Ectodermal cell (in vitro differentiated cells): ENCODE measurements at regions not wholly inside any gene's neighbourhood (a gene's known extent, or its start where the extent isn't known, plus 50 kb on each side); places are given as distances from the start of the nearest gene placed in this dataset.
"Not testable (repeated sequence)": the region's sequence is repeated elsewhere in the genome, so short reads cannot be mapped to it uniquely, and the experiment has no call there.

Experiments used
- H3K27ac ChIP-seq: 2 replicates; pipeline ENCODE4 v1.7.0; 2013; ENCODE audit warnings: mild to moderate bottlenecking, low read depth, low read length; ENCODE audit not compliant: insufficient read depth, poor library complexity, severe bottlenecking
- H3K27me3 ChIP-seq: 2 replicates; pipeline ENCODE4 v1.7.0; 2013; ENCODE audit warnings: mild to moderate bottlenecking, low read length; ENCODE audit not compliant: insufficient read depth, control insufficient read depth, poor library complexity, severe bottlenecking
- H3K36me3 ChIP-seq: one replicate; pipeline ENCODE4 v1.7.0; 2013; ENCODE audit warnings: low read length; ENCODE audit not compliant: control insufficient read depth, insufficient read depth
- H3K4me1 ChIP-seq: one replicate; pipeline ENCODE4 v1.7.0; 2013; ENCODE audit warnings: low read length; ENCODE audit not compliant: control insufficient read depth, insufficient read depth
- H3K4me3 ChIP-seq: 2 replicates; pipeline ENCODE4 v1.7.0; 2013; ENCODE audit warnings: low read depth, low read length, control low read depth; ENCODE audit not compliant: insufficient read depth
- H3K9me3 ChIP-seq: 2 replicates; pipeline ENCODE4 v1.7.0; 2013; ENCODE audit warnings: mild to moderate bottlenecking, low read length, moderate library complexity; ENCODE audit not compliant: control insufficient read depth
- WGBS, 2 experiments: methylation state at CpG; one replicate each; pipeline ENCODE4 v1.1.7; 2013; ENCODE audit warnings: missing lambda C conversion rate in 2 of 2; 5-methylcytosine and 5-hydroxymethylcytosine counted together

GRCh38 chr12:67774983-67775587, 126.5 kb downstream of the DYRK2 start:
- WGBS, 2 experiments = 81 to 87% methylated on average over 4 of the region's 4 CpGs
- Histone ChIP-seq H3K27ac (no peak overlapping the region), H3K4me3 (no peak overlapping the region), H3K4me1 (peaks cover 15% of the 10 kb centered on the region), H3K27me3 (no peaks in the 10 kb centered on the region), H3K9me3 (no peaks in the 10 kb centered on the region), H3K36me3 (no peaks in the 10 kb centered on the region)

DNA sequence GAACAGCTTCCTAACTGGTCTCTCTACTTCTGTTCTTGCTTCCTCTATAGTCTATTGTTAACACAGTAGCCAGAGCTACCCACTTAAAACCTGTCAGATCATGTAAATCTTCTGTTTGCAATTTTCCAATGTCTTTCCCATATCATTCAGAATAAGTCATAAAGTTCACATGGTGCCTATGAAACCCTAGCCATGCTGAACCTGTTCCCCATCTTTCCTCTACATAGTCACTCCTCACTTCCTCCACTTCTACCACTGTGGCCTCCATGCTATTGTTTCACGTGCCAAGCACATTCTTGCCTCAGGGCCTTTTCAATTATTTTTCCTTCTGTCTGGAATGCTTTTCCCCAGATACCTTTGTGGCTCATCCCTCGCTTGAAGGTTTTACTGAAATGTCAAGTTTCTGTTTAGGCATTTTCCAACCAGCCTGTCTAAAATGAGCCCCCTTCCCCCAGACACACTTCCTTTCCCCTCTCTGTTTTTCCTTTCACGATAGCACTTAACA, 132.1 kb downstream of the DYRK2 start:
- Histone ChIP-seq H3K9me3 (no peaks in the 10 kb centered on the region), H3K4me3 (no peak overlapping the region), H3K27ac (no peak overlapping the region), H3K4me1 (no peaks in the 10 kb centered on the region), H3K36me3 (no peaks in the 10 kb centered on the region), H3K27me3 (no peaks in the 10 kb centered on the region)
- WGBS, 2 experiments = 80 to 82% methylated on average over 3 of the region's 3 CpGs

DNA sequence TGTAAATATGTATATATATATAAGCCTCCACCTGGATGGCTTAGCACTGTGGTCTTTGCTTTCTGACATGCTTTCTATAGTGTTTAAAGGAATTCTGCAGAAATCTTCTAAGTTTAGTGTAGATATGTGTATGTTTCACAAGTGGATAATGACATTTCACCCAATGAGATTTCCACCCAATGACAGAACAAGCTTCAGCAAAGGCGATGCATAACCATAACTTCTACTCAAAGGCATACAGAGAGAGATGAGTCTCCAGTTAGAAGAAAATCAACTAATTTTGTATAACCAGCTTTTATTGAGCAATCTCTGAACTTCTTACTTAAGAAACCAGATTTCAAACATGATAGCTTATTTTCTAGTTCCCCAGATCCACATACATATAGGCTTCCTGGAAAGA, 134.0 kb downstream of the DYRK2 start:
- Histone ChIP-seq H3K4me1 (no peaks in the 10 kb centered on the region), H3K36me3 (no peaks in the 10 kb centered on the region), H3K27ac (no peak overlapping the region), H3K27me3 (no peaks in the 10 kb centered on the region), H3K9me3 (no peaks in the 10 kb centered on the region), H3K4me3 (no peak overlapping the region)
- WGBS, 2 experiments = 83 to 100% methylated on average over 1 of the region's 1 CpG

DNA sequence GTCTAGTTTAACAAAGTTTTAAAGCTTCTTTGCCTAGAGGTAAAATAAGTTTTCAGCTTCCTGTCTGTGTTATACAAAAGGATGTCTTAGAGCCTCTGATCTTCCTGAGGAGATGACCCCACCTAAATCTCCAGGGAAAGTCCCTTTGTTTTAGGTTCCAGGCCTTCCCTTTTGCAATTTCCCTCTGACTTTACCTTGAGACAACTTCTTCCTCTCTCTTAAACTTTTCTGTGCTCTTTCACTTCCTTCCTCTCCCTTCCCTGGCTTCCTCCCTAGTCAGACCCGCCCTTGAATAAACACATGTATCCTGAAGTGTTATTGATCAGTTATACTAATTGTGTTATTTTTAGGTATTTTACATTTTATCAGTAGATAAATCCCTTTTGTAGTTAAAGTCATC, 134.8 kb downstream of the DYRK2 start:
- no peaks in the 10 kb centered on the region for H3K9me3 ChIP-seq
- no peak overlapping the region for H3K27ac ChIP-seq
- no peaks in the 10 kb centered on the region for H3K36me3 ChIP-seq
- H3K4me3 ChIP-seq = no peak overlapping the region
- WGBS, 2 experiments = no CpG with 5 or more reads among the region's 1 CpG
- no peaks in the 10 kb centered on the region for H3K4me1 ChIP-seq
- H3K27me3 ChIP-seq = no peaks in the 10 kb centered on the region

DNA sequence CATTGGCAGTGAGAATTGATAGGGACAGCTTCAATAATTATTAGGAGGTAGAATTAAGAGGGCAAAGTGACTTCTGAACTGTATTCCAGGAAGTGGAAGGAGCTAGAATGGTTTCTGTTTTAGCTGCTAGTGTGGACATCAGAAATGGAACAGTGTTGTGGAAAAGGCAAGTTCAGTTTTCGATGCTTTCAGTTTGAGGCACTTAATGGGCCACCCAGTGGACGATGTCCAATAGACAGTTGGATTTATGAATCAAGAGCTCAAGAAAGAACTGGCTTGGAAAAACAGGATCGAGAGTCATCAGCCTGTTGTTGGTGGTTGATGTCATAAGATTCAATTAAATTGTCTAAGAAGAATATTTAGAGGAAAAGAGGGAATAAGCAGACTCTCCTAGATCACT, 136.3 kb downstream of the DYRK2 start:
- Histone ChIP-seq H3K36me3 (no peaks in the 10 kb centered on the region), H3K4me1 (no peaks in the 10 kb centered on the region), H3K4me3 (no peak overlapping the region), H3K27ac (no peak overlapping the region), H3K27me3 (no peaks in the 10 kb centered on the region), H3K9me3 (no peaks in the 10 kb centered on the region)
- 89 to 93% methylated on average over 3 of the region's 3 CpGs for WGBS, 2 experiments

DNA sequence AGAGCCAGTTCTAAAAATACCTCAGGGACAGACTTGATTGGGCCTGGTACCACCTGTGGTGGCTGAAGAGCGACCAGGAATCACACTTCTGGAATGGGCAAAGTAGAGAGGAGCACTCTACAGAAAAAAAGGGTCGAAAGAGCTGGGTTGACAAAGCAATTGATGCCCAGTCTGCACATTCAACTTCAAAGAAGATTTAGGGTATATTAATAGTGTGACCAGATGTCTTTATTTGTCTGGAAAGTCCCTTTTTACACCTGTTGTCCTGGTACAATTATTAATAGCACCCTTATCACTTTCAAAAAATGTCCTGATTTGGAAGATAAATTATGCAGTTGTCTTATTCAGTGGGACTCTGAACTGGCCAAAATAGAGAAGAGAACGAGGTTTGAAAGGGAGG, 137.5 kb downstream of the DYRK2 start:
- Histone ChIP-seq H3K4me1 (no peaks in the 10 kb centered on the region), H3K4me3 (no peak overlapping the region), H3K27ac (no peak overlapping the region), H3K36me3 (no peaks in the 10 kb centered on the region), H3K27me3 (no peaks in the 10 kb centered on the region), H3K9me3 (no peaks in the 10 kb centered on the region)
- 88 to 93% methylated on average over 3 of the region's 3 CpGs for WGBS, 2 experiments

GRCh38 chr12:67788118-67788517, 139.6 kb downstream of the DYRK2 start:
- Histone ChIP-seq H3K27ac (no peak overlapping the region), H3K4me3 (no peak overlapping the region), H3K27me3 (no peaks in the 10 kb centered on the region), H3K9me3 (no peaks in the 10 kb centered on the region), H3K36me3 (no peaks in the 10 kb centered on the region), H3K4me1 (no peaks in the 10 kb centered on the region)
- 89 to 90% methylated on average over 3 of the region's 5 CpGs for WGBS, 2 experiments

- H3K36me3 ChIP-seq = no peaks in the 10 kb centered on the region
- H3K27me3 ChIP-seq = no peaks in the 10 kb centered on the region
- no peak overlapping the region for H3K27ac ChIP-seq
- H3K4me1 ChIP-seq = no peaks in the 10 kb centered on the region
- H3K4me3 ChIP-seq = no peak overlapping the region
- H3K9me3 ChIP-seq = no peaks in the 10 kb centered on the region
These were observed 140.7 kb downstream of the DYRK2 start for GRCh38 chr12:67789266-67789665.

- H3K27ac ChIP-seq = no peak overlapping the region
- H3K4me3 ChIP-seq = no peak overlapping the region
- no peaks in the 10 kb centered on the region for H3K36me3 ChIP-seq
- WGBS, 2 experiments = 93 to 95% methylated on average over 2 of the region's 2 CpGs
- H3K4me1 ChIP-seq = no peaks in the 10 kb centered on the region
- no peaks in the 10 kb centered on the region for H3K27me3 ChIP-seq
- no peaks in the 10 kb centered on the region for H3K9me3 ChIP-seq
These were observed 142.1 kb downstream of the DYRK2 start for GRCh38 chr12:67790660-67791059.

GRCh38 chr12:67791362-67791761, 142.8 kb downstream of the DYRK2 start:
- not testable (repeated sequence) for H3K9me3 ChIP-seq, H3K27ac ChIP-seq, H3K36me3 ChIP-seq, H3K4me3 ChIP-seq, H3K27me3 ChIP-seq, H3K4me1 ChIP-seq
- 97 to 100% methylated on average over 3 of the region's 3 CpGs for WGBS, 2 experiments

DNA sequence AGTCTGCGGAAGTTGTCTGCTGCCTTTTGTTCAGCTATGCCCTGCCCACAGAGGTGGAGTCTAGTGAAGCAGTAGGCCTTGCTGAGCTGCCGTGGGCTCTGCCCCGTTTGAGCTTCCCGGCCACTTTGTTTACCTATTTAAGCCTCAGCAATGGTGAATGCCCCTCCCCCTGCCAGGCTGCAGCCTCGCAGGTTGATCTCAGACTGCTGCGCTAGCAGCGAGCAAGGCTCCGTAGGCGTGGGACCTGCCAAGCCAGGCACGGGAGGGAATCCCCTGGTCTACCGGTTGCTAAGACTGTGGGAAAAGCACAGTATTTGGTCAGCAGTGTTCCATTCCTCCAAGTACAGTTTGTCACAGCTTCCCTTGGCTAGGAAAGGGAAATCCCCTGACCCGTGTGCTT, 143.6 kb downstream of the DYRK2 start:
- Histone ChIP-seq H3K9me3 (no peaks in the 10 kb centered on the region), H3K4me1 (no peaks in the 10 kb centered on the region), H3K36me3 (no peaks in the 10 kb centered on the region), H3K4me3 (no peak overlapping the region), H3K27ac (no peak overlapping the region), H3K27me3 (no peaks in the 10 kb centered on the region)
- WGBS, 2 experiments = 80 to 85% methylated on average over 12 of the region's 12 CpGs
